PC-3 (cell line): ENCODE measurements at regions not wholly inside any gene's neighbourhood (a gene's known extent, or its start where the extent isn't known, plus 50 kb on each side); places are given as distances from the start of the nearest gene placed in this dataset.

Source experiments
- ATAC-seq: fragments of 200-7000 bp; cut with Tn5 transposase; 2 replicates; pipeline ENCODE4 v1.9.1; 2020; ENCODE audit warnings: mild to moderate bottlenecking, moderate library complexity
- BruUV-seq: library from RNA; stranded (reverse); fragments of 400-500 nt; replicated peaks from 2 replicates; lab custom pipeline; 2021; lab: Mats Ljungman, UMichigan
- CTCF ChIA-PET: fragments of 300-600 bp; sonication (Branson Sonifier 250); formaldehyde crosslinking; loops from one replicate; lab custom pipeline; 2022; ENCODE audit warnings: antibody characterized with exemption; lab: Charles Lee
- POLR2A ChIA-PET: fragments of 300-600 bp; sonication (Branson Sonifier 250); formaldehyde crosslinking; loops from one replicate; lab custom pipeline; 2022; ENCODE audit warnings: antibody characterized with exemption; ENCODE audit not compliant: unreplicated experiment; lab: Charles Lee
- DNase-seq: peaks from one replicate; pipeline ENCODE4 v3.0.0-alpha.2; 2015
- H2AFZ ChIP-seq: fragments of 300-600 bp; sonication (generic); 2 replicates; pipeline ENCODE4 v1.6.0; 2016; ENCODE audit warnings: antibody characterized with exemption, low read length
- H3F3A ChIP-seq: fragments of 300-600 bp; sonication (generic); one replicate; pipeline ENCODE4 v1.6.0; 2017; ENCODE audit warnings: antibody characterized with exemption, low read length, control low read depth, mild to moderate bottlenecking; ENCODE audit not compliant: unreplicated experiment
- H3K27ac ChIP-seq: fragments of 300-600 bp; sonication (generic); 2 replicates; pipeline ENCODE4 v1.5.1; 2016; ENCODE audit warnings: mild to moderate bottlenecking, low read length
- H3K27me3 ChIP-seq: fragments of 300-600 bp; sonication (generic); 2 replicates; pipeline ENCODE4 v1.6.1; 2016; ENCODE audit warnings: low read length, mixed read lengths
- H3K36me3 ChIP-seq: fragments of 300-600 bp; sonication (generic); 2 replicates; pipeline ENCODE4 v1.6.1; 2016; ENCODE audit warnings: low read depth, mixed run types, low read length, mixed read lengths
- H3K4me1 ChIP-seq: fragments of 300-600 bp; sonication (generic); 2 replicates; pipeline ENCODE4 v1.5.1; 2016; ENCODE audit warnings: low read length; ENCODE audit not compliant: insufficient read depth
- H3K4me2 ChIP-seq: fragments of 300-600 bp; sonication (generic); 2 replicates; pipeline ENCODE4 v1.6.0; 2016; ENCODE audit warnings: low read length
- H3K4me3 ChIP-seq: fragments of 300-600 bp; sonication (generic); 2 replicates; pipeline ENCODE4 v1.5.1; 2016; ENCODE audit warnings: mild to moderate bottlenecking, low read length, mixed read lengths
- H3K79me2 ChIP-seq: fragments of 300-600 bp; sonication (generic); 2 replicates; pipeline ENCODE4 v1.6.1; 2017; ENCODE audit warnings: low read length, mixed read lengths
- H3K9ac ChIP-seq: fragments of 300-600 bp; sonication (generic); 2 replicates; pipeline ENCODE4 v1.6.0; 2016; ENCODE audit warnings: mild to moderate bottlenecking, low read length
- H3K9me2 ChIP-seq: fragments of 300-600 bp; sonication (generic); replicated peaks from 2 replicates; pipeline ENCODE4 v1.6.1; 2016; ENCODE audit warnings: mixed run types, low read length, mixed read lengths
- H3K9me3 ChIP-seq: fragments of 300-600 bp; sonication (generic); 2 replicates; pipeline ENCODE4 v1.6.1; 2016; ENCODE audit warnings: low read length, mixed read lengths
- H4K20me1 ChIP-seq: fragments of 300-600 bp; sonication (generic); 2 replicates; pipeline ENCODE4 v1.6.1; 2016; ENCODE audit warnings: low read length, mixed read lengths
- EZH2 ChIP-seq: fragments of 300-600 bp; sonication (generic); IDR thresholded peaks from one replicate; pipeline ENCODE4 v1.6.1; 2017; ENCODE audit warnings: antibody characterized with exemption, mild to moderate bottlenecking, low read length; ENCODE audit not compliant: unreplicated experiment
- EZH2phosphoT487 ChIP-seq: fragments of 300-600 bp; sonication (generic); IDR thresholded peaks from 2 replicates; pipeline ENCODE4 v1.6.1; 2018; ENCODE audit warnings: mild to moderate bottlenecking, antibody characterized with exemption, low read length, borderline replicate concordance
- intact Hi-C: fragments of 100-400 bp; cut with micrococcal nuclease; formaldehyde crosslinking; loops from 2 replicates; pipeline ENCODE4 v1.9.0; 2023
- TF ChIP-seq, protein P1 (sequence below): fragments of 300-600 bp; sonication (generic); conservative IDR thresholded peaks from 2 replicates; pipeline ENCODE4 v1.5.1; 2017; ENCODE audit warnings: antibody characterized with exemption, low read depth, mild to moderate bottlenecking, low read length

GRCh38 chr10:44051091-44051490 lies 333.8 kb downstream of the CXCL12 start:
- Histone ChIP-seq H3F3A (no peaks in the 10 kb centered on the region), H3K4me1 (0 out of 2 replicates have a peak, but pooled peaks cover 5% of the 10 kb centered on the region), H4K20me1 (no peaks in the 10 kb centered on the region), H2AFZ (no peak overlapping the region), H3K9me3 (no peaks in the 10 kb centered on the region), H3K9ac (no peak overlapping the region), H3K4me3 (no peak overlapping the region), H3K4me2 (no peak overlapping the region), H3K36me3 (no peaks in the 10 kb centered on the region), H3K27me3 (peaks cover 27% of the 10 kb centered on the region), H3K79me2 (no peaks in the 10 kb centered on the region), H3K27ac (no peak overlapping the region), H3K9me2 (no peaks in the 10 kb centered on the region)
- TF ChIP-seq, protein P1, sequence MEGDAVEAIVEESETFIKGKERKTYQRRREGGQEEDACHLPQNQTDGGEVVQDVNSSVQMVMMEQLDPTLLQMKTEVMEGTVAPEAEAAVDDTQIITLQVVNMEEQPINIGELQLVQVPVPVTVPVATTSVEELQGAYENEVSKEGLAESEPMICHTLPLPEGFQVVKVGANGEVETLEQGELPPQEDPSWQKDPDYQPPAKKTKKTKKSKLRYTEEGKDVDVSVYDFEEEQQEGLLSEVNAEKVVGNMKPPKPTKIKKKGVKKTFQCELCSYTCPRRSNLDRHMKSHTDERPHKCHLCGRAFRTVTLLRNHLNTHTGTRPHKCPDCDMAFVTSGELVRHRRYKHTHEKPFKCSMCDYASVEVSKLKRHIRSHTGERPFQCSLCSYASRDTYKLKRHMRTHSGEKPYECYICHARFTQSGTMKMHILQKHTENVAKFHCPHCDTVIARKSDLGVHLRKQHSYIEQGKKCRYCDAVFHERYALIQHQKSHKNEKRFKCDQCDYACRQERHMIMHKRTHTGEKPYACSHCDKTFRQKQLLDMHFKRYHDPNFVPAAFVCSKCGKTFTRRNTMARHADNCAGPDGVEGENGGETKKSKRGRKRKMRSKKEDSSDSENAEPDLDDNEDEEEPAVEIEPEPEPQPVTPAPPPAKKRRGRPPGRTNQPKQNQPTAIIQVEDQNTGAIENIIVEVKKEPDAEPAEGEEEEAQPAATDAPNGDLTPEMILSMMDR: no peak
- TF ChIP-seq EZH2phosphoT487 (no peak), EZH2 (no peak)
- DNase-seq (no peak), ATAC-seq (no peak)
- BruUV-seq: no TSS peak
- POLR2A ChIA-PET: no interaction called here
- CTCF ChIA-PET: no interaction called here
- intact Hi-C loops: no loop called here

DNA sequence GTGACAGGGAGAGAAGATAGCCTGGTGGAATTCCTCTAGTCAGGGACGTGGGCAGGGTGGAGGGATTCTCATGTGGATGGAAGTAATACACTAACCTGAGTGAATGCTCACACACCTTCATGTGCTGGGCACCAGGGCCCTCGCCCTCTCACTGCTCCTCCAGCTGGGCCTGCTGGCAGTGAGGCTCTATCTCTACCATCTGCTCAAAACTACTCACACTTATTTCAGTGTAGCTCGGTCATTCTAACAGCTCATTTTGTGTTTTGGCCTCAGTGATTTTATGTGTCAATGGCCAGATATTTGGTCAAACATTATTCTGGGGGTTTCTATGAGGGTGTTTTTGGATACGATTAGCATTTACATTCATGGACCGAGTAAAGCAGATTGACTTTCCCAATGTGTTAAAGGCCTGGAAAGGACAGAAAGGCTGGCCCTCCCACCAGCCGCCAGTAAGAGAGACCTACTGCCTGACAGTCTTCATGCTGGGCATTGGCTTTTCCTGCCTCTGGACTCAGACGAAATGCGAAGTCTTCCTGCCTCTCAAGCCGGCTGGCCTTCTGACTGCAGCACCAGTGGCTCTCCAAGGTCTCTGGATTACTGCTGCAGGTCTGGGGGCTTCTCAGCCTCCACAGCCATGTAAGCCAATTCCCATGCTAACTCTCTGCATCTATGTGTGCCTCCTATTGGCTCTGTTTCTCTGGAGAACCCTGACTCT lies 335.4 kb downstream of the CXCL12 start:
- POLR2A ChIA-PET: interaction anchor here (0.6 kb wide), 1 partner anchor 375 kb away, joined by 3 read pairs; no protein-coding TSS in a partner anchor
- no peak for TF ChIP-seq EZH2phosphoT487
- TF ChIP-seq, protein P1: no peak
- no peak for TF ChIP-seq EZH2
- BruUV-seq: no TSS peak
- H3K79me2 ChIP-seq: no peaks in the 10 kb centered on the region
- intact Hi-C loops: no loop called here
- H3F3A ChIP-seq: no peaks in the 10 kb centered on the region
- H3K27ac ChIP-seq: no peak overlapping the region
- H3K4me2 ChIP-seq: no peak overlapping the region
- no peaks in the 10 kb centered on the region for H3K9me3 ChIP-seq
- 0 out of 2 replicates have a peak, but pooled peaks cover 5% of the 10 kb centered on the region for H3K4me1 ChIP-seq
- no peaks in the 10 kb centered on the region for H3K36me3 ChIP-seq
- DNase-seq (no peak), ATAC-seq (no peak)
- peaks cover 39% of the 10 kb centered on the region for H3K27me3 ChIP-seq
- CTCF ChIA-PET: no interaction called here
- no peak overlapping the region for H3K9ac ChIP-seq
- H3K9me2 ChIP-seq: no peaks in the 10 kb centered on the region
- H2AFZ ChIP-seq: no peak overlapping the region
- H3K4me3 ChIP-seq: no peak overlapping the region
- no peaks in the 10 kb centered on the region for H4K20me1 ChIP-seq

DNA sequence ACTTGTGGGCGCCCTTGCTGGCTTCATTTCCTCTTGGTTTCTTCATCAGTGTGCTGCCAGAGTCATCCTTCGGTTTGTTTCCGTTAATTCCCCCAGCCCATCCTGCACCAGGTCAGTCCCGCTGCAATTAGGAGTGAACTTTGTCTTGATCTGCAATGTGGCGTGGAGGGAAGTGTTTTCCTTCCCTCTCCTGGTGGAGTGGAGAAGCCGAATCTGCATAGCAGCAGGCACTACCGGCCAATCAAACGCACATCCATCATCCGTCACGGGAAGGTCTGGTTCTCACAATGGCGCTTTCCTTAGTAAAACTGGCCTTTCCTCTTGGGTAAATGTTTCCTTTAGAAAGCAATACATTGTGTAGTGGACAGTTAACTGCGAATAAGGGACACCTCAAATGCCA lies 337.5 kb downstream of the CXCL12 start:
- CTCF ChIA-PET: no interaction called here
- intact Hi-C loops: no loop called here

More for the DNA sequence above, 337.5 kb downstream of the CXCL12 start:
- TF ChIP-seq EZH2 (no peak), EZH2phosphoT487 (no peak)
- TF ChIP-seq, protein P1: no peak
- Histone ChIP-seq H3F3A (no peaks in the 10 kb centered on the region), H2AFZ (no peak overlapping the region), H3K27me3 (peaks cover 52% of the 10 kb centered on the region), H3K9me3 (no peaks in the 10 kb centered on the region), H3K79me2 (no peaks in the 10 kb centered on the region), H3K4me3 (no peak overlapping the region), H3K36me3 (no peaks in the 10 kb centered on the region), H3K4me1 (0 out of 2 replicates have a peak, but pooled peaks cover 5% of the 10 kb centered on the region), H3K9ac (no peak overlapping the region), H3K4me2 (no peak overlapping the region), H3K27ac (no peak overlapping the region), H4K20me1 (no peaks in the 10 kb centered on the region), H3K9me2 (no peaks in the 10 kb centered on the region)
- no peak for DNase-seq
- no TSS peak for BruUV-seq
- POLR2A ChIA-PET: no interaction called here
- no peak for ATAC-seq
